ENCODE measurements at regions not wholly inside any gene's neighbourhood (a gene's known extent, or its start where the extent isn't known, plus 50 kb on each side); places are given as distances from the start of the nearest gene placed in this dataset.

GRCh38 chr11:92383430-92383829 lies 158.8 kb downstream of the FAT3 start:
- TF ChIP-seq CTCF (IDR thresholded peaks at IDR 0.05) (no peak), POLR2AphosphoS5 (IDR thresholded peaks at IDR 0.05) (no peak), POLR2A (IDR thresholded peaks at IDR 0.05) (no peak)

Measured in stomach (tissue), 4 donors.